NCI-H1436 (cell line): ENCODE measurements at regions not wholly inside any gene's neighbourhood (a gene's known extent, or its start where the extent isn't known, plus 50 kb on each side); places are given as distances from the start of the nearest gene placed in this dataset.

Experiments
- DNase-seq: peaks from one replicate; lab custom pipeline; 2025; lab: John Stamatoyannopoulos, UW

- no peak for DNase-seq
These were observed 192.6 kb upstream of the NAV2 start for GRCh38 chr11:19519912-19520641.

GRCh38 chr11:19519353-19519752 lies 193.3 kb upstream of the NAV2 start:
- DNase-seq: no peak

GRCh38 chr11:19513253-19513652 lies 199.4 kb upstream of the NAV2 start:
- no peak for DNase-seq

GRCh38 chr11:19512618-19513017 lies 200.0 kb upstream of the NAV2 start:
- no peak for DNase-seq

- DNase-seq: no peak
These were observed 201.0 kb upstream of the NAV2 start for GRCh38 chr11:19511413-19512183.

- DNase-seq: no peak
These were observed 201.6 kb upstream of the NAV2 start for GRCh38 chr11:19511066-19511412.

GRCh38 chr11:19510468-19510867 lies 202.2 kb upstream of the NAV2 start:
- no peak for DNase-seq

- no peak for DNase-seq
These were observed 203.4 kb upstream of the NAV2 start for GRCh38 chr11:19509215-19509614.

- DNase-seq: no peak
These were observed 204.5 kb upstream of the NAV2 start for GRCh38 chr11:19508165-19508564.

GRCh38 chr11:19506816-19507486 lies 205.7 kb upstream of the NAV2 start:
- no peak for DNase-seq

GRCh38 chr11:19502691-19503253 lies 209.9 kb upstream of the NAV2 start:
- no peak for DNase-seq

- no peak for DNase-seq
These were observed 211.0 kb upstream of the NAV2 start for GRCh38 chr11:19501631-19502030.

- no peak for DNase-seq
These were observed 212.6 kb upstream of the NAV2 start for GRCh38 chr11:19499999-19500398.

GRCh38 chr11:19499026-19499669 lies 213.5 kb upstream of the NAV2 start:
- DNase-seq: peak; percentile 81

GRCh38 chr11:19493446-19494213 lies 219.0 kb upstream of the NAV2 start:
- peak; percentile 90 for DNase-seq

- DNase-seq: no peak
These were observed 230.1 kb upstream of the NAV2 start for GRCh38 chr11:19482319-19483100.

GRCh38 chr11:19480540-19480939 lies 232.1 kb upstream of the NAV2 start:
- no peak for DNase-seq

- no peak for DNase-seq
These were observed 233.7 kb upstream of the NAV2 start for GRCh38 chr11:19478891-19479290.

- no peak for DNase-seq
These were observed 234.4 kb upstream of the E2F8 start for GRCh38 chr11:19474954-19475721.

- DNase-seq: no peak
These were observed 233.5 kb upstream of the E2F8 start for GRCh38 chr11:19474211-19474610.
